ENCODE measurements at regions not wholly inside any gene's neighbourhood (a gene's known extent, or its start where the extent isn't known, plus 50 kb on each side); places are given as distances from the start of the nearest gene placed in this dataset.

GRCh38 chr13:109385242-109385560, 401.2 kb downstream of the IRS2 start:
- Mint-ChIP-seq H3K4me3 (no peak overlapping the region), H3K9me3 (peaks cover 2% of the 10 kb centered on the region), H3K27ac (no peak overlapping the region), H3K27me3 (no peaks in the 10 kb centered on the region), H3K4me1 (no peaks in the 10 kb centered on the region), H3K36me3 (no peaks in the 10 kb centered on the region)
- ATAC-seq (ENCODE audit: low read depth) (no peak), DNase-seq (ENCODE audit: low spot score in 2 of 2) (no peak)

GRCh38 chr13:109384491-109385241, 401.7 kb downstream of the IRS2 start:
- Mint-ChIP-seq H3K4me3 (no peak overlapping the region), H3K36me3 (no peaks in the 10 kb centered on the region), H3K27me3 (no peaks in the 10 kb centered on the region), H3K27ac (no peak overlapping the region), H3K9me3 (peaks cover 2% of the 10 kb centered on the region), H3K4me1 (no peaks in the 10 kb centered on the region)
- no peak for DNase-seq (ENCODE audit: low spot score in 2 of 2)
- no peak for ATAC-seq (ENCODE audit: low read depth)

- Mint-ChIP-seq H3K27ac (no peak overlapping the region), H3K9me3 (peaks cover 2% of the 10 kb centered on the region), H3K27me3 (no peaks in the 10 kb centered on the region), H3K4me1 (no peaks in the 10 kb centered on the region), H3K4me3 (no peak overlapping the region), H3K36me3 (no peaks in the 10 kb centered on the region)
- ATAC-seq (ENCODE audit: low read depth) (no peak), DNase-seq (ENCODE audit: low spot score in 2 of 2) (no peak)
Observed at GRCh38 chr13:109383683-109384082, 402.7 kb downstream of the IRS2 start.

GRCh38 chr13:109381546-109382180, 404.7 kb downstream of the IRS2 start:
- Mint-ChIP-seq H3K27me3 (no peaks in the 10 kb centered on the region), H3K27ac (no peak overlapping the region), H3K4me3 (no peak overlapping the region), H3K9me3 (peaks cover 2% of the 10 kb centered on the region), H3K36me3 (no peaks in the 10 kb centered on the region), H3K4me1 (no peaks in the 10 kb centered on the region)
- no peak for DNase-seq (ENCODE audit: low spot score in 2 of 2)
- no peak for ATAC-seq (ENCODE audit: low read depth)

GRCh38 chr13:109380457-109380856, 405.9 kb downstream of the IRS2 start:
- DNase-seq (ENCODE audit: low spot score in 2 of 2): no peak
- Mint-ChIP-seq H3K4me3 (no peak overlapping the region), H3K27me3 (no peaks in the 10 kb centered on the region), H3K9me3 (peaks cover 2% of the 10 kb centered on the region), H3K4me1 (no peaks in the 10 kb centered on the region), H3K27ac (no peak overlapping the region), H3K36me3 (no peaks in the 10 kb centered on the region)
- ATAC-seq (ENCODE audit: low read depth): no peak

GRCh38 chr13:109379930-109380329, 406.5 kb downstream of the IRS2 start:
- ATAC-seq (ENCODE audit: low read depth): no peak
- Mint-ChIP-seq H3K27ac (no peak overlapping the region), H3K36me3 (no peaks in the 10 kb centered on the region), H3K4me1 (no peaks in the 10 kb centered on the region), H3K4me3 (no peak overlapping the region), H3K9me3 (peaks cover 2% of the 10 kb centered on the region), H3K27me3 (no peaks in the 10 kb centered on the region)
- DNase-seq (ENCODE audit: low spot score in 2 of 2): no peak

- DNase-seq (ENCODE audit: low spot score in 2 of 2): no peak
- H3K9me3 Mint-ChIP-seq: no peaks in the 10 kb centered on the region
- no peaks in the 10 kb centered on the region for H3K36me3 Mint-ChIP-seq
- H3K4me3 Mint-ChIP-seq: no peak overlapping the region
- ATAC-seq (ENCODE audit: low read depth): no peak
- no peaks in the 10 kb centered on the region for H3K27me3 Mint-ChIP-seq
- no peaks in the 10 kb centered on the region for H3K4me1 Mint-ChIP-seq
- no peak overlapping the region for H3K27ac Mint-ChIP-seq
Observed at GRCh38 chr13:109376936-109377335, 409.4 kb downstream of the IRS2 start.

GRCh38 chr13:109374609-109375200, 411.7 kb downstream of the IRS2 start:
- Mint-ChIP-seq H3K27ac (no peak overlapping the region), H3K27me3 (no peaks in the 10 kb centered on the region), H3K4me1 (no peaks in the 10 kb centered on the region), H3K4me3 (no peak overlapping the region), H3K9me3 (no peaks in the 10 kb centered on the region), H3K36me3 (no peaks in the 10 kb centered on the region)
- DNase-seq (ENCODE audit: low spot score in 2 of 2) (no peak), ATAC-seq (ENCODE audit: low read depth) (no peak)

GRCh38 chr13:109372666-109373065, 413.7 kb downstream of the IRS2 start:
- DNase-seq (ENCODE audit: low spot score in 2 of 2) (no peak), ATAC-seq (ENCODE audit: low read depth) (no peak)
- H3K4me1 Mint-ChIP-seq: no peaks in the 10 kb centered on the region
- no peaks in the 10 kb centered on the region for H3K9me3 Mint-ChIP-seq
- H3K36me3 Mint-ChIP-seq: no peaks in the 10 kb centered on the region
- no peak overlapping the region for H3K27ac Mint-ChIP-seq
- H3K27me3 Mint-ChIP-seq: no peaks in the 10 kb centered on the region
- H3K4me3 Mint-ChIP-seq: no peak overlapping the region

GRCh38 chr13:109371066-109371465, 415.3 kb downstream of the IRS2 start:
- no peak overlapping the region for H3K27ac Mint-ChIP-seq
- DNase-seq (ENCODE audit: low spot score in 2 of 2): no peak
- H3K9me3 Mint-ChIP-seq: no peaks in the 10 kb centered on the region
- H3K36me3 Mint-ChIP-seq: no peaks in the 10 kb centered on the region
- H3K27me3 Mint-ChIP-seq: no peaks in the 10 kb centered on the region
- ATAC-seq (ENCODE audit: low read depth): no peak
- no peaks in the 10 kb centered on the region for H3K4me1 Mint-ChIP-seq
- no peak overlapping the region for H3K4me3 Mint-ChIP-seq

- H3K4me1 Mint-ChIP-seq: no peaks in the 10 kb centered on the region
- H3K27me3 Mint-ChIP-seq: no peaks in the 10 kb centered on the region
- no peak for DNase-seq (ENCODE audit: low spot score in 2 of 2)
- ATAC-seq (ENCODE audit: low read depth): no peak
- H3K9me3 Mint-ChIP-seq: peaks cover 1% of the 10 kb centered on the region
- H3K4me3 Mint-ChIP-seq: no peak overlapping the region
- no peak overlapping the region for H3K27ac Mint-ChIP-seq
- H3K36me3 Mint-ChIP-seq: no peaks in the 10 kb centered on the region
Observed at GRCh38 chr13:109370496-109370895, 415.9 kb downstream of the IRS2 start.

- Mint-ChIP-seq H3K4me1 (no peaks in the 10 kb centered on the region), H3K4me3 (no peak overlapping the region), H3K9me3 (peaks cover 1% of the 10 kb centered on the region), H3K36me3 (no peaks in the 10 kb centered on the region), H3K27ac (no peak overlapping the region), H3K27me3 (no peaks in the 10 kb centered on the region)
- DNase-seq (ENCODE audit: low spot score in 2 of 2): no peak
- ATAC-seq (ENCODE audit: low read depth): no peak
Observed at GRCh38 chr13:109369353-109370052, 416.9 kb downstream of the IRS2 start.

- Mint-ChIP-seq H3K4me1 (no peaks in the 10 kb centered on the region), H3K36me3 (no peaks in the 10 kb centered on the region), H3K9me3 (peaks cover 1% of the 10 kb centered on the region), H3K27me3 (no peaks in the 10 kb centered on the region), H3K4me3 (no peak overlapping the region), H3K27ac (no peak overlapping the region)
- ATAC-seq (ENCODE audit: low read depth) (no peak), DNase-seq (ENCODE audit: low spot score in 2 of 2) (no peak)
Observed at GRCh38 chr13:109368230-109368629, 418.2 kb downstream of the IRS2 start.

- no peak overlapping the region for H3K27ac Mint-ChIP-seq
- no peak overlapping the region for H3K4me3 Mint-ChIP-seq
- no peaks in the 10 kb centered on the region for H3K4me1 Mint-ChIP-seq
- no peaks in the 10 kb centered on the region for H3K36me3 Mint-ChIP-seq
- peaks cover 1% of the 10 kb centered on the region for H3K9me3 Mint-ChIP-seq
- DNase-seq (ENCODE audit: low spot score in 2 of 2) (no peak), ATAC-seq (ENCODE audit: low read depth) (no peak)
- no peaks in the 10 kb centered on the region for H3K27me3 Mint-ChIP-seq
Observed at GRCh38 chr13:109366525-109366924, 419.9 kb downstream of the IRS2 start.
